T1000 (cell line): ENCODE measurements at regions not wholly inside any gene's neighbourhood (a gene's known extent, or its start where the extent isn't known, plus 50 kb on each side); places are given as distances from the start of the nearest gene placed in this dataset.
"Not testable (repeated sequence)": the region's sequence is repeated elsewhere in the genome, so short reads cannot be mapped to it uniquely, and the experiment has no call there.

Source experiments
- DNase-seq: peaks from one replicate; lab custom pipeline; 2025; ENCODE audit warnings: mixed read lengths; lab: John Stamatoyannopoulos, UW

DNA sequence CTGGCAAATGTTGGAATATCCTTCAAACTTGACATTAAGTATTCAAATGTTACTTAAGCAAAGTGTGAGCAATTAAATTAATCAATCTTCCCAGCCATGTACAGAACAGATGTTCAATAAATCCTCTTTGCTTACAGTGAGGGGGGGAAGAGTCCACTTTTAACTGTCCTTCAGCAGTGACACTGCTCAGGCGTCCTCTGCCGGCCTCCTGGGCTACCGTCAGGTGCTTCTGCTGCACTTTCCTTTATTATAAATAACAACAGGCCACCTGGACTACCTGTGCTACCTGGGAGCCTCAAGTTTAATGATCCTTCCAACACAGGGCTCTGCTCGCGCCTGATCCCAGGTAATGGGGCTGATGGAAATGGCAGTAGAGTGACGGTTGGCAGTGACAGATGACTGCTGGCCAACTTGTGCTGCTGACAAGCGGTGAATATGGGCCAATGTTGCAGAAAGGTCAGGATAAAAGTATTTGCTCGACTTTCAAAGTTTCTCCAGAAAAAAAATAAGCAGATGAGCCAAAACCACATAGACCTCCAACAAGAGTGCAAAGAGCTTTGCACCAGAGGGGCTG lies 460.0 kb upstream of the ZNF507 start:
- DNase-seq, result no peak

DNA sequence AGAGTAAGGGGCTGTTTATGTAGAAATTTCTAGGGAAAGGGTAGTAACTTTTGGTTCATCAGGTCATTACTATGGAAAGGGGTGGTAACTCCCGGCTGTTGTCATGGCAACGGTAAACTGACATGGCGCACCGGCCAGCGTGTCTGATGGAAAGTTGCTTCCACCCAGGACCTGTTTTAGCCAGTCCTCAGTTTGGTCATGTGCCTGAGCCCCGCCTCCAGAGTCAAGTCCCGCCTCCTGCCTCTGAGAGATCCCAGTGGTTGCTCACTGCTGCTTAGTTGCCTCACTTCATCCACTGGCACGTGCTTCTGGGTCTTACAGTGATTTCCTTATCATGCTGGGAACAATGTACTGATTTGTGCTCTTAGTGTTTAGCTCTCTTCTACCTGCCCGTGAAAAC lies 455.2 kb upstream of the ZNF507 start:
- no peak for DNase-seq

DNA sequence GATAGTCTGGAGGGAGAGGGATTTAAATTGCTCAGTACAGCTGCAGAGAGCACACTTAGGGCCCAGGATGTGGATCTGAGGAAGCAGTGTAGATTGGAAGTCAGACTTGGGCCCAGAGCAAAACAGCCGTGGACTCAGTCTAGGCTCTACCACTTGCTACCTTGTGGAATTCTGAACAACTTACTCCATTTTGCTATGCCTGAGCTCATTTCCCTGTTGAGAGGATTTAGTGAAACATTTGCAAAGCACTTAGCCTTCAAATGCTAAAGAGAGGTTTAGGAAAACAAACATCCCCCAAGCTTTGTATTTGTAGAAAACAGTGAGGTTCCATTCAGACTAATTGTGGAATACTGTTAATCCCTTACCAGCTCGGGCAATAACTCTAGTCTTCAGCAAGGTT lies 453.4 kb upstream of the ZNF507 start:
- no peak for DNase-seq

DNA sequence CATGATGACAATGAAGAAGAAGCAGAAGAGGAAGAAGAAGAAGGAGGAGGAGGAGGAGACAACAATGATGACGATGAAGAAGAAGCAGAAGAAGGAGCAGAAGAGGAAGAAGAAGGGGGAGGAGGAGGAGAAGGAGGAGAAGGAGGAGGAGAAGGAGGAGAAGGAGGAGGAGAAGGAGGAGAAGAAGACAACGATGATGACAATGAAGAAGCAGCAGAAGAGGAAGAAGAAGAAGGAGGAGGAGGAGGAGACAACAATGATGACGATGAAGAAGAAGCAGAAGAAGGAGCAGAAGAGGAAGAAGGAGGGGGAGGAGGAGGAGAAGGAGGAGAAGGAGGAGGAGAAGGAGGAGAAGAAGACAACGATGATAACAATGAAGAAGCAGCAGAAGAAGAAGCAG lies 451.9 kb upstream of the ZNF507 start:
- not testable (repeated sequence) for DNase-seq

DNA sequence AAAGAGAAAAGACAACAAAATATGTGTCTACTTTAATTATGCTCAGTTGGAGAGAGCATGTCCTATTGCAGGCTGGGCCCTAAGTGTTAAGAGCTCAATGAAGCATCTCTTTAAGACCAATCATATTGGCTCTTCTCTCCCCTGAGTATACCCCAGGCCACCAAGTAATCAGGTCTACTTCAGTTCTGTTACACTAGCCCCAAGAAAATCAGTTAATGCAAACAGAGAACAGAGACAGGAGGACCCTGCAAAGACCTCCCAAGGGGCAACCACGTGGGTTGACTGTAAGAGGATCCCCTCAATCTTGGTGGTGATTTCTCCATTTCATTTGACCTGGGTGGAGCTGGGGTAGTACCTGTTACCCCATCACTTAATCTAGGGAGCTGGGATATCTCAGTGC lies 451.0 kb upstream of the ZNF507 start:
- DNase-seq, result no peak

DNA sequence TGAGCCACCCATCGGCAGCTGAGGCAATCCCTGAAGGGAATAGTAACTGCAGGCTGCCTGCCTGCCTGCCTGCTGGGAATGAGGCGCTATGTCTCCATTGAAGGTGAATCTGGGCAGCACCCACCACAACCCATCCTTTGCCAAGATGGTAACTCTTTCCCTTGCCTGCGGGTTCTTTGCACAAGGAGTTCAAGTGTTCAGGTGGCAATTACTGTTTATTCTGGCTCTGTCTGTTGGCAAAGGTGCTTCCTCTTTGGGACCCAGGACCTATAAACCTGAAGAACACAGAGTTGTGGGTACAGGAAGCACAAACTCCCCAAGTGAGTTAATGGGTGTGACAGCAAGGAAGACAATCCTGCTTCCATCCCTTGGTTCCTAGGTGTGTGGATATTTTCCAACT lies 448.1 kb upstream of the ZNF507 start:
- no peak for DNase-seq

DNA sequence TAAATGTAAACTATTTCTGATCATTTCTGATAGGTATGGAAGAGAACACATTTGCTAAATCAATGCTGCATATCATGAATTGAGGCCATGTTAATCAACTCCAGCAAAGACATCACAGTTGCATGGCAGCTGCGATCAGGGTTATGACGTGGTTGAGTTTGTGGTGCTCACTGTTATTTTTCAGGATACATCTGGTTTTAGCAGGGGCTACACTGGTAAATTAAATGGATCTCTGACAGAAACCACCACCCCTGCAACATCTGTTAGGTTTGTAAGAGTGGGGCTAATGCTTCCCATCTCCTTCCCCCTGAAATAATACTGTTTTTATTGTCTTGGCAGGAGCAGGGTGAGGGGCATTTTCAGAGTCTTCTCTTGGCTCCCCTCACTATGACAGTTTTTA lies 444.4 kb upstream of the ZNF507 start:
- no peak for DNase-seq

DNA sequence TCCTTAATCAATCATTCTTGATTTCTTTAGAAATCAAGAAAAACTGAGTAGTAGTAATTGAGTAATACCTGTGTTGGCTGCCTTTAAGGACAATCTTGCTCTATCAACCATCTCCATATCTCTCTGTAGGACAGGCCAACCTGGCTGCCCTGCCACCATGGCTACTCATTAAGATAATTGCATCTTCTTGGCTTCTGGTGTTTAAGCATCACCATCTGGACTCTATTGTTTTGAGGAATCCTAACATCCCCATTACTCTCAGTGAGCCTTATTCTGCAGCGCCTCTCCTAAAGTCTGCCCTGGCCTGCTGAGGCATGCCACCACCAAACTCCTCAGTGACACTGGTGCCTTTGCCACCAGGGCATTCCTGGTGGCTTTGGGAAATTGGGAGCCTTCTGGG lies 442.6 kb upstream of the ZNF507 start:
- no peak for DNase-seq

DNA sequence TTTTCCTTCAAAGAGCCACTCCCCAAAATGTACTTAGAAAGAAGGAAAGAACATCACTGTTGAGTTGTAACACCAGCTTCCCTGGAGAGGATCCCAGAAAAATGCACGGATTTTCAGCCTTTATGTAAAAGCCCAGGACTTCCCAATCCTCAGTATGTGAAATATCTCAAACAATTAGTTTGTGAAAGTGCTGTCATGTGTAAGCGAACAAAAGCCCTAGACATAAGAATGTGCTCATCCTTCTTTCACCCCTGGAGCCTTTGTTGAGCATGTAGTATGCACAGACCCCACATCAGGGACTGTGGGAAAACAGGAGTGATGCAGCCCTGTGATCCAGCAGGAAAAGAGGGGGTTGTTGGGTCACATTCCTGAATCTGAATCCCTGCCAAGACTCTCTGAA lies 441.4 kb upstream of the ZNF507 start:
- no peak for DNase-seq

DNA sequence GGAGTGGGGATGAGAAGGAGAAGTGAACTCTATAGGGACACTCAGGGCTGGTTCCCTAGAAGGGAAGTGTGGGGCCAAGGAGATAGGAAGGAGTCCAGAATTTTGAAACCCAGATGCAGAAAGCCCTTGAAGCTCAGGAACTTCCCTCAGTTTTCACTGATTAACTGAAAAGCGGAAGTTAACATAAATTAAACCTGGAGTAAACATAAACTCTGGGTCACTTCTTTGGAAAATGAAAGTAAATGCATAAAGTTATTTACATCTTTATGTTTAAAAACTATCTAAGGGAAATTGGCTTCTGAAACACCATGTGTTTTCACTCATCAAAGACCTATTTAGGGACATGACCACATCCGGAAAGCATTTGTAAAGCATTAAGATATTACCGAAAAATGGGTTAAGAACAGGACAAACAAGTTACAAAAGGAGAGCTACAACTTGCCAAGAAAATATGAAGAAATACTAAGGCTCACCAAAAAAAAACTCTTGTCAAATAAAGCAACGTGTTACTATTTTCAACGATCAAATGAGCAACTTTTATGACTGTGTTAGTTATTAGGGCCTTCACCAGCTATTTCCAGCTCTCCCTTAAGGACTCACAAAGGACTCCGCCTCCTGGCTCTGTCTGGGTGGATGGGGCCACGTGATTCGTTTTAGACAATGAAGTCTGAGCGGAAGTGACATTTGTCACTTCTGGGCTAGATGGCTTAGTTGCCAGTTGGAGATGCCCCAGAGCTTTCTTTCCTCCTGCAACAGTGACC lies 439.1 kb upstream of the ZNF507 start:
- DNase-seq, result no peak

DNA sequence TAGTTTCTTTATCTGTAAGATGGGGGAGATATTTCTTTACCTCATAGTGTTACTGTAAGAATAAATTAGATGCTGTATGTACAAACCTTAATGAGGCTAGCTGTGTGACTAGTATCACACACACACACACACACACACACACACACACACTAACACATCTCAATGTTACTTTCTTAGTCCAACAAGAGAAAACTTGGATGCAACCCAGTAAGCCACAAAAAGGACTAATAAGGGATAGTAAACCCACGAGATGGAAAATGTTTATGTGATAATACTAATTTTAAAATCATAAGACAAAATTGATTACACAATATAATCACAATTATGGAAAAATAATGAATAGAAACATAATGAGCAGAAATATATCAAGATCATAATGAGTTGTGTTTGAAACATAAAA lies 437.7 kb upstream of the ZNF507 start:
- DNase-seq, result no peak

DNA sequence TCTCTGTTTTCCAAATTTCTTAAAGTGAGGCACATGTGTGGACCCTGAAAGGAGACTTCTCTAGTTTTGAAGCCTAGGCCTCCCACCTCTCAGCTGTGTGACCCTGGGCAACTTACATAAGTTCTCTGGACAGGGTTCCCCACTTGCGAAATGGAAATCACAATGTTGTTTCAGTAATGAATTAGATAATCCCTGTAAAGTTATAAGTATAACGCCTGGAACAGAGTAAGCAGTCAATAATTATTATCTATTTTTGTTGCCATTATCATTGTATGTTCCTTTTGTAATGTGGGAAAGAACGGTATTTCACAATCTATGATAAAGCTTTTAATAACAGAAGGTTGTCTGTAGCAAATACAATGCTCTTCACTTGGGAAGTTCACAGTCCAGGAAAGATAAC lies 437.3 kb upstream of the ZNF507 start:
- no peak for DNase-seq

DNA sequence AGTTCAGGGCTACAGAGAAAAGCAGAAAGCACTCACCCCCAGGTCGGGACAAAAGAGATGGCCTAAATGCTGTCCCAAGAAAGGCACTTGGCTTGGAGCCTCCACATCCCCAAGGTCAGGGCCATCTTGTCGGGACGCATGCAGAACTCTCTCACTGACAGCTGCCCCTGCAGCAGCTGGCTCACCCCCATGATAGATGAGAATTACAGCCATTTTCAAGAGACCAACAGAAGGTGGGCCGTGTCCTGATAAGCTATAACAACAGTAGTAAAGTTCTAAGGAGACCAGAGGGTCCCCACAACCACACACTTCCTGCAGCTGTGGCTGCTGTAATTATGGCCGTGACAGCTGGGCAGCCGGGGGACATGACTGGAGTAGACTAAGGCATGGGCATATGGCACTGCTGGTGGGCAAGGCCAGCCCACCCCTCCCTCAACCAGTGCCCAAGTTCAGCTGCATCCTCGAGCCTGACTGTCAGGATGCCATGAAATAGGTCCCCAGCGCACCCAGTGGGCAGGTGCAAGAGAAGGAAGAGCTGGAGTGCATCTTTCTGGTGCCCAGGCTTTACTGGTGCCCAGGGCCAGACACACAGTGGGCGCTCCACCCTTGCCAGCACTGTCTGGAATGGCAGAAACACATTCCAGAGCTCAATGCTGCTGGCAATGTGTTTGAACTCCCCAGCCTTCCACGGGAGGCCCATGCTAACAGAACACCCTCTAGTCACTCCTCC lies 436.7 kb upstream of the ZNF507 start:
- no peak for DNase-seq

DNA sequence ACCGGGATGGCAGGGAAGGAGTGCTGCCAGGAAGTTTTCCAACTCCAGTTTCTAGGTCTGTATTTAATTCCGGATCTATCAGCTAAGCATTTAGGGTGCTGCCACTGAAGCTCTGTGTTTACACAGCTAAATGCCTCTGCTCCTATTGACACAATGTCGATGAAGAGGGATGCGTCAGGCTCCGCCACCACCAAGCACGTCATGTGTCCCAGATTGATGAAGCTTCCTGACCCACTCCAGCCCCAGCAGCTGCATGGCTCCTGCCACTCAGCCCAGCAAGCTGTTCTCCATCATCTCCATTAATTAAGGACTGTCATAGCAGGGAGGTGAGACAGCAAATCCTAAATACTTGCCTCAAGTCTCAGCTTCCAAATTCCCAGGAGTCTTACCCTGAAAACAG lies 435.2 kb upstream of the ZNF507 start:
- no peak for DNase-seq

DNA sequence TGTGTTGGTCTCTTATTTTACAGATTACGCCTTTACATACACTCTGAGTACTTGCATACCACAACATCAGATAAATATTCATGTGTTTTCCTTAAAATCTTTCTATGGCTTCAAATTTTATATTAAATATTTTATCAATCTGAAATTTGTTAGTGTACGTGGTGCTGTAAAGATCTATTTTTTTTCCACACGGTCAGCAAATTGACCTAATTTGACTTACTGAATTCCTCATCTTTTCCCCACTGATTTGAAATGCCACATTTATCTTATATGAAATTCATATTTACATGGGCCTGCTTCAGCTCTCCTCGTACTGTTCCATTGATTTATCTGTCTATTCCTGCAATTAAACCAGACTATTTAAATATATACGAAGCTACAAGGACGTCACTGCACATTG lies 433.8 kb upstream of the ZNF507 start:
- no peak for DNase-seq

DNA sequence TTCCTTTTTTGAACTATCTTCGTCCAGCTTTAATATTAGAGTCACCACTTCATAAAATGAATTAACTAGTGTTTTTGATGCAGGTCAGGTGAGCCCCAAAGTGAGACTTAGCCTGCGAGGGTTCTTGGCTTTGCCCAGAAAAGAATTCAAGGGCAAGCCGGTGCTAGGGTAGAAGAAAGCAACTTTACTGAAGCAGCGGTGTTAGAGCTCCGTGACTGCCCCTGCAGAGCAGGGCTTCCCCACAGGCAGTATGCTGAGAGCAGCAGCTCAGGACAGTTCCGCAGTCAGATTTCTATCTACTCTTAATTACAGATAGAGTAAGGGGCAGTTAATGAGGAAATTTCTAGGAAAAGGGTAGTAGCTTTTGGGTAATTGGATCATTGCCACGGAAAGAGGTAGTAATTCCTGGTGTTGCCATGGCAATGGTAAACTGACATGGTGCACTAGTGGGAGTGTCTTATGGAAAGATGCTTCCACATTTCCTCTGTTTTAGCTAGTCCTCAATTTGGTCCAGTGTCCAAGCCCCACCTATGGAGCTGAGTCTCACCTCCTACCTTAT lies 432.2 kb upstream of the ZNF507 start:
- no peak for DNase-seq

DNA sequence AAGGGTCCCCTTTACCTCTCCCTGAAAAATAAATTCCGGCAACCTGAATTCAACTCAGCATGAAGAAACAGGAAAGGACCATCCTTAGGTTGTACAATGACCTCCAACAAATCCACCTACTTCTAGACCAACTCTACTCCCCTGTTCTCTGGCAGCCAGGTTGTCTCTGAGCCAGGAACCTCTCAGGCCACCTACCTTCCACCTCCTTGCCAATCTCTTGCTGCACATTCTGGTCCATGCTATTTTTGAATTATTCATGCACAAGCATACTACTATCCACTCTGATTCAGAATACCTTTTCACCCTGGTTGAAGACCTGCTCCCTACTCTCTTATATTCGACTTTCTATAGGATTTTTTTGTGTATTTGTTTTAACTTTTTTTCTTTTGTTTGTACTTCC lies 415.0 kb upstream of the ZNF507 start:
- no peak for DNase-seq

DNA sequence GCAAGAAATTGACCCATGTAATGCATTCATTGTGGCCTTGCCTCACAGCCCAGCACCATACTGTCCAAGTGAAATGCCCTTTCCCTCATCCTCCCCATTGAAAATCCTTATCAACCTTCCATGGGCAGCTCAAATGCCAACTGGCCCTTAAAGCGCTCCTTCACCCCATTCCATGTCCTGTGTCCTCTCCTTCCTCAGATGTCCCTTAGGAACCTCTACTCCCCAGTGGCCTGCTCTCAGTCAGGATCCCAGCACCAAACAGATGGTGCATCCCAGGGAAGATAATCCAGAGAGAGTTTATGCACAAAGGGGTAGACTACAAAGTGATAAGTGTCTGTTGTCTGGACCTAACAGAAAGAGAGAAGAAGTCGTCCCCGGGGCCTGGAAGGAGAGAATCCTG lies 407.4 kb upstream of the ZNF507 start:
- DNase-seq, result no peak

DNA sequence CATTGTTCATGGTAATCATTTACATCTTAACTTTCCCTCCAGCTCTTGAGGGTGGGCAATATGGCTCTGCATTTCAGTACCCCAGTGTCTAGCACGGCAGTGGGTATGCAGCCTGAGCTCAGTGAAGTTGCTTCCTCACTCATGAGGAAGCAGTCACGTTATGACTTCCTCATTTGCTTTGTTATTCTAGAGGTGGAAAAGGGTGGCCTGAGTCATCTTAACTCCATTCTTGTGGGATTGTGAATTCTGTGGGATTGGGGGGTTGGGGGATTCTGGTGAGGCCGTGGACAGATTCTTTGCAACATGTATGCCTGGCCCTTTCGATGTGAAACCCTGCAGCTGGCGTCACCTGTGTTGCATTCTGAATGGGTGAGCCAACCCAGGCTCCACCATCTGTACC lies 406.7 kb upstream of the ZNF507 start:
- DNase-seq, result no peak

DNA sequence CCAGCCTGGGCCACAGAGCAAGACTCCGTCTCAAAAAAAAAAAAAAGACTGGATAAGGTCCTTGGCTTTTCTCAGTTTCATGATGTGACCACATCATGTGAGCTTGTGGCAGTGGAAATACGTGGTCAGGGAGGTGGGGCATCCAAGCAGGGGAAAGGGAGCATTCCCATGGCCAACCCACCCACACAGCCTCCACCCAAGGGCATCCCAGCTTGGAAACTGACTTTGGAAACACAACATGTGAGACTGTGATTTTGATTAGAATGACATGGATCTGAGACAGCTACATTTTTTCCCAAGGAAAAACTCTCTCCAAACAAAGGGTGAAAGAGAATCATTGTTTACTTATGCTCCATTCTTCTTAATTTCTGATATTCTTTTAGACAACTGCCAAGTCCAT lies 405.0 kb upstream of the ZNF507 start:
- no peak for DNase-seq

DNA sequence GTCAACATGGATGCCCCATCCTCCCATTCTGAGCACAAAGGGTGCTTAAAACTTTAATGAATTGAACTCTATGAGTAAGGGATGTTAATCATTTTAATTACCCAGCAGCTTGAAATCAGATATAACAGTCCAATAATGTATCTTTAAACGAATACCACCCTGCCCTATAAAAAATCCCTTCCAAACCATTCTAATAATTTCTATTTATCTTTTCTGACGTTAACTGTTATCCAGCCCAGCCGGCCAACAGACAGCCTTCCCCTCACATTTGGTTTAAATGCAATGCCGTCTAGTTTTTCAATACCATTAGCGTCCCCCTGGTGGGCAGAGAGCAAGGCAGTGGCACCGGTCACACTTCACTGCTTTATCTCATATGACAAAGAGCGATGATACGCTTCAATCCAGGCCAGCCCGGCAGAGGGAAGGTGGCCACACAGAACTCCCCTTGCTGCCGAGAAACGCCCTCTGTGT lies 402.2 kb upstream of the ZNF507 start:
- DNase-seq, result no peak

DNA sequence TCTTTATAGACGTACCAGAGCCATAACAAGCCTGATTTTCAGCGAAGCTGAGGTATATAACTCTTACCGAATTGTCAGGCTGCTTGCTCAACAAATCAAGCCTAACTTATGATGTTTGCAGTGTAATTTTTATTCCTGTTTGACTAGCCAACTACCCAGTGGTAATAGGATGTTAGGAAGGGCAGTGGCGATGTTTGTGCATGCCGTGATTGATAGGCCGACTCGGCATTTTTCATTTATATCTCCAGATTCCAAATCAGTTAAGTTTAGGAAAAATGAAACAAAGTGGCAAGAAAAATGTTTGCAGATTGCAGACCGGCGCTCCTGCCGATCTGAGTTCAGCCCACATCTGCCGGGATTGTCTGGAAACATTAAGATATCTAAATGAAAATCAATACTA lies 401.6 kb upstream of the ZNF507 start:
- DNase-seq, result no peak

DNA sequence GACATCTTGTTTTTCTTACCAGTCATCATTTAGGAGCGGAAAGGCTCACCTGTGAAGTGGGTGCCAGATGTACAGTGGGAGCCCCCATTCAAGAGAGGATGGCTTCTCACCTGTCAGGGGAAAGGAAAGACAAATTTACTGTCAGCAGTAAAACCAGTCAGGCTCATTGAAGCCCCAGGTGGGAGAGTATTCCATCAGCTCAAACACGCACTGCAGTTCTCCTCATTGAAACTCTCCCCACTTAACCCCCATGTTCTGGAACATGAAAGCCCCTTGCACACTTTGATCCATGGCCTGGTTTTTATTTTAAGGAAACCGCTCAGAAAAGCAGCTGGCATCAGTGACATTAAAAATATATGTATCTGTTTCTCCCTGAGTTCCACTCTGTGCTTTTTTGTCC lies 401.1 kb upstream of the ZNF507 start:
- no peak for DNase-seq
